GM12878 (cell line): ENCODE measurements at regions not wholly inside any gene's neighbourhood (a gene's known extent, or its start where the extent isn't known, plus 50 kb on each side); places are given as distances from the start of the nearest gene placed in this dataset.

Source experiments
- ATAC-seq: fragments of 200-7000 bp; cut with Tn5 transposase; 3 replicates; pipeline ENCODE4 v1.9.1; 2020; ENCODE audit warnings: mild to moderate bottlenecking, moderate library complexity
- BruUV-seq: library from RNA; stranded (reverse); fragments of 400-500 nt; replicated peaks from 2 replicates; lab custom pipeline; 2021; lab: Mats Ljungman, UMichigan
- CTCF ChIA-PET: fragments of 300-600 bp; sonication (Branson Sonifier 250); formaldehyde crosslinking; extraction: SDS; loops from one replicate; lab custom pipeline; 2021; ENCODE audit warnings: inconsistent platforms; lab: Yijun Ruan, JAX
- POLR2A ChIA-PET: fragments of 350-600 bp; formaldehyde crosslinking; extraction: SDS; loops from one replicate; lab custom pipeline; 2021; ENCODE audit warnings: inconsistent platforms; lab: Charles Lee
- RAD21 ChIA-PET: fragments of 300-600 bp; sonication (Branson Sonifier 250); formaldehyde crosslinking; loops from one replicate; lab custom pipeline; 2023; ENCODE audit warnings: antibody characterized with exemption; ENCODE audit not compliant: unreplicated experiment; lab: Charles Lee
- SMC1A ChIA-PET: fragments of 300-600 bp; sonication (Branson Sonifier 250); formaldehyde crosslinking; loops from one replicate; lab custom pipeline; 2023; ENCODE audit not compliant: unreplicated experiment, uncharacterized antibody; lab: Charles Lee
- DNase-seq: peaks from one replicate; pipeline ENCODE4 v3.0.0-alpha.2; 2011; ENCODE audit warnings: low read depth, low spot score
- FAIRE-seq: peaks from 3 replicates; lab custom pipeline; 2011; peaks lifted over from hg19 to GRCh38; lab: Jason Lieb, UNC
- H2AFZ ChIP-seq: 2 replicates; pipeline ENCODE4 v1.6.0; 2011; ENCODE audit warnings: low read depth, low read length, control low read depth; ENCODE audit not compliant: control insufficient read depth
- H3K27ac ChIP-seq: 2 replicates; pipeline ENCODE4 v1.5.1; 2011; ENCODE audit warnings: control low read depth; ENCODE audit not compliant: control insufficient read depth, insufficient read depth
- H3K27me3 ChIP-seq, 2 experiments: replicated peaks in 1 of 2; 2 replicates each; pipeline versions ENCODE4 v1.6.0 to v1.6.1; 2011; ENCODE audit warnings: low read length in 1 of 2; ENCODE audit not compliant: control insufficient read depth in 2 of 2, insufficient read depth in 2 of 2
- H3K36me3 ChIP-seq, 2 experiments: 2 replicates each; pipeline ENCODE4 v1.5.1; 2011; ENCODE audit warnings: low read length in 1 of 2; ENCODE audit not compliant: control insufficient read depth in 2 of 2, insufficient read depth in 2 of 2
- H3K4me1 ChIP-seq: 2 replicates; pipeline ENCODE4 v1.6.1; 2011; ENCODE audit warnings: mild to moderate bottlenecking, low read length, moderate library complexity, mixed read lengths; ENCODE audit not compliant: control insufficient read depth, insufficient read depth
- H3K4me2 ChIP-seq: 2 replicates; pipeline ENCODE4 v1.6.0; 2011; ENCODE audit warnings: control low read depth; ENCODE audit not compliant: control insufficient read depth, insufficient read depth
- H3K4me3 ChIP-seq: fragments of 200-600 bp; sonication (generic); 2 replicates; pipeline ENCODE4 v1.5.1; 2016
- H3K79me2 ChIP-seq: 2 replicates; pipeline ENCODE4 v1.6.0; 2011; ENCODE audit warnings: low read length; ENCODE audit not compliant: control insufficient read depth, insufficient read depth
- H3K9ac ChIP-seq: 2 replicates; pipeline ENCODE4 v1.8.0; 2011; ENCODE audit warnings: low read length, control low read depth, mixed read lengths; ENCODE audit not compliant: control insufficient read depth, insufficient read depth
- H3K9me3 ChIP-seq: replicated peaks from 3 replicates; pipeline ENCODE4 v1.5.1; 2011; ENCODE audit warnings: mild to moderate bottlenecking, low read length; ENCODE audit not compliant: control insufficient read depth, insufficient read depth
- H4K20me1 ChIP-seq: 2 replicates; pipeline ENCODE4 v1.6.0; 2011; ENCODE audit not compliant: control insufficient read depth, insufficient read depth
- ATF7 ChIP-seq: fragments of 450-650 bp; IDR thresholded peaks from 2 replicates; pipeline ENCODE4 v1.6.1; 2016; ENCODE audit warnings: low read depth, mild to moderate bottlenecking
- BCLAF1 ChIP-seq: fragments of 450-650 bp; IDR thresholded peaks from 2 replicates; pipeline ENCODE4 v1.6.1; 2017; ENCODE audit warnings: antibody characterized with exemption, mild to moderate bottlenecking, moderate library complexity
- CBX3 ChIP-seq: fragments of 200-600 bp; sonication (generic); IDR thresholded peaks from 2 replicates; pipeline ENCODE4 v1.6.1; 2016; ENCODE audit warnings: low read depth, borderline replicate concordance
- HDAC6 ChIP-seq: fragments of 200-600 bp; sonication (generic); IDR thresholded peaks from one replicate; pipeline ENCODE4 v1.8.0; 2017; ENCODE audit warnings: antibody characterized with exemption; ENCODE audit not compliant: unreplicated experiment
- JUNB ChIP-seq: IDR thresholded peaks from 2 replicates; pipeline ENCODE4 v1.6.1; 2016; ENCODE audit warnings: antibody characterized with exemption, mild to moderate bottlenecking
- NBN ChIP-seq: fragments of 450-650 bp; IDR thresholded peaks from 2 replicates; pipeline ENCODE4 v1.6.1; 2016
- NFXL1 ChIP-seq: fragments of 450-650 bp; IDR thresholded peaks from 2 replicates; pipeline ENCODE4 v1.6.1; 2017; ENCODE audit warnings: antibody characterized with exemption, mild to moderate bottlenecking, borderline replicate concordance
- POLR2AphosphoS2 ChIP-seq: IDR thresholded peaks from 2 replicates; pipeline ENCODE4 v1.6.1; 2011; ENCODE audit warnings: low read depth, mild to moderate bottlenecking, low read length, improper control_type of control experiment, moderate library complexity
- REST ChIP-seq: IDR thresholded peaks from 2 replicates; pipeline ENCODE4 v1.6.1; 2012; ENCODE audit warnings: mild to moderate bottlenecking, low read depth, low read length
- SIX5 ChIP-seq: IDR thresholded peaks from 2 replicates; pipeline ENCODE4 v1.6.1; 2011; ENCODE audit warnings: mild to moderate bottlenecking, low read depth, low read length, moderate library complexity; ENCODE audit not compliant: severe bottlenecking
- SREBF1 ChIP-seq: IDR thresholded peaks from 2 replicates; pipeline ENCODE4 v1.6.1; 2012; ENCODE audit warnings: mild to moderate bottlenecking, low read length
- YBX1 ChIP-seq: fragments of 450-650 bp; IDR thresholded peaks from 2 replicates; pipeline ENCODE4 v1.6.1; 2016; ENCODE audit warnings: antibody characterized with exemption
- ZBED1 ChIP-seq: IDR thresholded peaks from 2 replicates; pipeline ENCODE4 v1.6.1; 2016; ENCODE audit warnings: borderline replicate concordance
- ZNF274 ChIP-seq: IDR thresholded peaks from one replicate; pipeline ENCODE4 v1.8.0; 2011; ENCODE audit not compliant: insufficient read length, insufficient read depth
- WGBS: methylation state at CpG from one replicate; pipeline ENCODE4 v1.1.6; 2016; ENCODE audit warnings: low lambda C conversion rate; ENCODE audit not compliant: insufficient replicate concordance, insufficient coverage; ENCODE audit errors: missing lambda C conversion rate; 5-methylcytosine and 5-hydroxymethylcytosine counted together
- in situ Hi-C: fragments of 300-500 bp; cut with MboI; formaldehyde crosslinking; loops from 9 replicates; pipeline ENCODE4 v1.14.3; 2018; ENCODE audit warnings: mixed read lengths
- intact Hi-C: fragments of 100-400 bp; cut with micrococcal nuclease; formaldehyde crosslinking; loops from one replicate; pipeline ENCODE4 v1.14.2; 2022; ENCODE audit not compliant: unreplicated experiment
- TF ChIP-seq, protein P1 (sequence below): IDR thresholded peaks from 2 replicates; pipeline ENCODE4 v1.6.1; 2012; ENCODE audit warnings: low read depth, low read length, improper control_type of control experiment

GRCh38 chr1:22289307-22289995 is 146.6 kb upstream of the WNT4 start:
- intact Hi-C loops, result no loop called here
- H3K79me2 ChIP-seq, result no peaks in the 10 kb centered on the region
- no peaks in the 10 kb centered on the region for H4K20me1 ChIP-seq
- BruUV-seq, result no TSS peak
- in situ Hi-C loops, result no loop called here
- no peak overlapping the region for H2AFZ ChIP-seq
- DNase-seq (no peak), ATAC-seq (no peak), FAIRE-seq (no peak)
- no peaks in the 10 kb centered on the region for H3K4me1 ChIP-seq
- no peak overlapping the region for H3K9ac ChIP-seq
- H3K4me2 ChIP-seq, result no peak overlapping the region
- TF ChIP-seq NFXL1, result no peak
- no peak for TF ChIP-seq NBN
- no peak for TF ChIP-seq ZNF274
- TF ChIP-seq HDAC6, result no peak
- no peak for TF ChIP-seq BCLAF1
- TF ChIP-seq YBX1, result no peak
- no peak for TF ChIP-seq SREBF1
- TF ChIP-seq CBX3, result no peak
- no peak for TF ChIP-seq SIX5
- TF ChIP-seq JUNB, result no peak
- TF ChIP-seq, protein P1, sequence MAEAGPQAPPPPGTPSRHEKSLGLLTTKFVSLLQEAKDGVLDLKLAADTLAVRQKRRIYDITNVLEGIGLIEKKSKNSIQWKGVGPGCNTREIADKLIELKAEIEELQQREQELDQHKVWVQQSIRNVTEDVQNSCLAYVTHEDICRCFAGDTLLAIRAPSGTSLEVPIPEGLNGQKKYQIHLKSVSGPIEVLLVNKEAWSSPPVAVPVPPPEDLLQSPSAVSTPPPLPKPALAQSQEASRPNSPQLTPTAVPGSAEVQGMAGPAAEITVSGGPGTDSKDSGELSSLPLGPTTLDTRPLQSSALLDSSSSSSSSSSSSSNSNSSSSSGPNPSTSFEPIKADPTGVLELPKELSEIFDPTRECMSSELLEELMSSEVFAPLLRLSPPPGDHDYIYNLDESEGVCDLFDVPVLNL, result no peak
- no peak for TF ChIP-seq POLR2AphosphoS2
- TF ChIP-seq ZBED1, result no peak
- no peak for TF ChIP-seq REST
- no peak for TF ChIP-seq ATF7
- no peaks in the 10 kb centered on the region for H3K27me3 ChIP-seq
- H3K27ac ChIP-seq, result no peak overlapping the region
- ChIA-PET CTCF (no interaction called here), RAD21 (no interaction called here), POLR2A (no interaction called here), SMC1A (no interaction called here)
- H3K4me3 ChIP-seq, result no peak overlapping the region
- H3K9me3 ChIP-seq, result peaks cover 2% of the 10 kb centered on the region; the same call in 1 of the 3 replicates
- no peaks in the 10 kb centered on the region for H3K36me3 ChIP-seq
- WGBS, result 31% methylated on average over 11 of the region's 11 CpGs
